SK-N-MC (cell line): ENCODE measurements at regions not wholly inside any gene's neighbourhood (a gene's known extent, or its start where the extent isn't known, plus 50 kb on each side); places are given as distances from the start of the nearest gene placed in this dataset.
"Not testable (repeated sequence)": the region's sequence is repeated elsewhere in the genome, so short reads cannot be mapped to it uniquely, and the experiment has no call there.

Source experiments
- DNase-seq: peaks from one replicate; pipeline ENCODE4 v3.0.0-alpha.2; 2011; ENCODE audit warnings: low read depth, low spot score
- H3K27ac ChIP-seq: fragments of 200-600 bp; sonication (generic); 2 replicates; pipeline ENCODE4 v1.5.1; 2016; ENCODE audit warnings: mixed run types
- H3K36me3 ChIP-seq: fragments of 200-600 bp; sonication (generic); 2 replicates; pipeline ENCODE4 v1.6.1; 2017; ENCODE audit warnings: antibody characterized with exemption, low read length, mixed read lengths; ENCODE audit not compliant: insufficient read depth
- H3K4me3 ChIP-seq: fragments of 200-600 bp; sonication (generic); 2 replicates; pipeline ENCODE4 v1.5.1; 2016
- H3K9ac ChIP-seq: fragments of 200-600 bp; sonication (generic); 2 replicates; pipeline ENCODE4 v1.8.0; 2017; ENCODE audit warnings: mixed run types, mixed read lengths; ENCODE audit not compliant: insufficient read length
- H3K9me3 ChIP-seq: fragments of 200-600 bp; sonication (generic); 2 replicates; pipeline ENCODE4 v1.6.1; 2017; ENCODE audit warnings: low read depth, mild to moderate bottlenecking, antibody characterized with exemption, low read length, moderate library complexity, mixed read lengths
- EZH2 ChIP-seq: fragments of 200-600 bp; sonication (generic); IDR thresholded peaks from one replicate; pipeline ENCODE4 v1.6.1; 2017; ENCODE audit warnings: antibody characterized with exemption
- FOXP2 ChIP-seq: optimal IDR thresholded peaks from 2 replicates; pipeline ENCODE3; 2011; ENCODE audit warnings: mild to moderate bottlenecking, moderate library complexity; ENCODE audit not compliant: insufficient read depth; ENCODE audit errors: extremely low read length, control extremely low read depth
- POLR2AphosphoS5 ChIP-seq: IDR thresholded peaks from 2 replicates; pipeline ENCODE4 v1.6.1; 2012; ENCODE audit warnings: mild to moderate bottlenecking, low read depth, low read length, borderline replicate concordance

GRCh38 chr9:26500471-26500870 lies 392.1 kb downstream of the CAAP1 start:
- Histone ChIP-seq H3K9me3 (no peaks in the 10 kb centered on the region), H3K36me3 (no peaks in the 10 kb centered on the region), H3K27ac (no peak overlapping the region), H3K9ac (no peak overlapping the region), H3K4me3 (no peak overlapping the region)
- DNase-seq, result no peak
- TF ChIP-seq FOXP2, result no peak
- no peak for TF ChIP-seq EZH2
- no peak for TF ChIP-seq POLR2AphosphoS5

GRCh38 chr9:26492608-26493521 lies 399.7 kb downstream of the CAAP1 start:
- not testable (repeated sequence) for DNase-seq, H3K9ac ChIP-seq, H3K4me3 ChIP-seq, H3K36me3 ChIP-seq, H3K27ac ChIP-seq, H3K9me3 ChIP-seq

GRCh38 chr9:26491922-26492607 lies 400.5 kb downstream of the CAAP1 start:
- not testable (repeated sequence) for H3K9ac ChIP-seq, DNase-seq, H3K9me3 ChIP-seq, H3K36me3 ChIP-seq, H3K27ac ChIP-seq, H3K4me3 ChIP-seq

- H3K36me3 ChIP-seq, result no peaks in the 10 kb centered on the region
- H3K4me3 ChIP-seq, result no peak overlapping the region
- no peaks in the 10 kb centered on the region for H3K9me3 ChIP-seq
- H3K9ac ChIP-seq, result no peak overlapping the region
- no peak overlapping the region for H3K27ac ChIP-seq
- DNase-seq, result no peak
- TF ChIP-seq POLR2AphosphoS5 (no peak), FOXP2 (no peak), EZH2 (no peak)
Measured at GRCh38 chr9:26483991-26484390, 408.6 kb downstream of the CAAP1 start.

GRCh38 chr9:26477963-26478362 lies 414.6 kb downstream of the CAAP1 start:
- Histone ChIP-seq H3K9ac (no peak overlapping the region), H3K27ac (no peak overlapping the region), H3K36me3 (no peaks in the 10 kb centered on the region), H3K4me3 (no peak overlapping the region), H3K9me3 (no peaks in the 10 kb centered on the region)
- no peak for TF ChIP-seq FOXP2
- no peak for TF ChIP-seq POLR2AphosphoS5
- no peak for TF ChIP-seq EZH2
- DNase-seq, result no peak

GRCh38 chr9:26471261-26471660 lies 421.3 kb downstream of the CAAP1 start:
- TF ChIP-seq FOXP2, result no peak
- no peak for TF ChIP-seq EZH2
- TF ChIP-seq POLR2AphosphoS5, result no peak
- H3K27ac ChIP-seq, result no peak overlapping the region
- DNase-seq, result no peak
- H3K36me3 ChIP-seq, result no peaks in the 10 kb centered on the region
- H3K9ac ChIP-seq, result no peak overlapping the region
- no peaks in the 10 kb centered on the region for H3K9me3 ChIP-seq
- no peak overlapping the region for H3K4me3 ChIP-seq

DNA sequence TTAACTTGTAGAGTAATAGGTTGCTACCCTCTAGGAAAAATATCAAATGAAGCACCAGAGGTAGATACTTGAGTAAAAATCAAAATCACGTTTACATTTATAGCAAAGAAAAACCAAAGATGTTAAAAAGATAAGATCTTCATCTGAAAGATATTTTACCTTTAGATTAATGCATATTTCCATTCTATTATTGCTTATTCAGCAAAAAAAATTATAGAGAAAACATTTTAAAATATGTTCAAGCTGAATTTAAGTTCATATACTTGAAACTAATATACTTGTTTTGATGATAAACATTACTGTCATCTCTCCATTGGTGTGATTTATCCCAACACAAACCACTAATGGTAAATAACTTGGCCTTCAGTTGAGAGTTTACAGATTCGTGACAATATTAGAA lies 422.3 kb downstream of the CAAP1 start:
- no peak for DNase-seq

GRCh38 chr9:26463837-26464236 lies 428.8 kb downstream of the CAAP1 start:
- no peaks in the 10 kb centered on the region for H3K36me3 ChIP-seq
- no peak overlapping the region for H3K27ac ChIP-seq
- H3K9ac ChIP-seq, result no peak overlapping the region
- H3K4me3 ChIP-seq, result no peak overlapping the region
- TF ChIP-seq POLR2AphosphoS5 (no peak), FOXP2 (no peak), EZH2 (no peak)
- H3K9me3 ChIP-seq, result no peaks in the 10 kb centered on the region
- DNase-seq, result no peak

More for the DNA sequence above, 422.3 kb downstream of the CAAP1 start:
- H3K9ac ChIP-seq, result no peak overlapping the region
- no peak overlapping the region for H3K4me3 ChIP-seq
- no peak overlapping the region for H3K27ac ChIP-seq
- no peaks in the 10 kb centered on the region for H3K9me3 ChIP-seq
- no peaks in the 10 kb centered on the region for H3K36me3 ChIP-seq
- no peak for TF ChIP-seq EZH2
- TF ChIP-seq FOXP2, result no peak
- TF ChIP-seq POLR2AphosphoS5, result no peak

GRCh38 chr9:26462751-26463150 lies 429.9 kb downstream of the CAAP1 start:
- no peak for TF ChIP-seq POLR2AphosphoS5
- no peak for TF ChIP-seq EZH2
- TF ChIP-seq FOXP2, result no peak
- Histone ChIP-seq H3K9ac (no peak overlapping the region), H3K9me3 (no peaks in the 10 kb centered on the region), H3K36me3 (no peaks in the 10 kb centered on the region), H3K27ac (no peak overlapping the region), H3K4me3 (no peak overlapping the region)
- no peak for DNase-seq
